Mesenchymal stem cell (in vitro differentiated cells and primary cell): ENCODE measurements at regions not wholly inside any gene's neighbourhood (a gene's known extent, or its start where the extent isn't known, plus 50 kb on each side); places are given as distances from the start of the nearest gene placed in this dataset.

ENCODE experiments used
- DNase-seq: peaks from one replicate; pipeline ENCODE4 v3.0.0-alpha.2; 2013
- H2AFZ ChIP-seq: one replicate; pipeline ENCODE4 v1.6.1; 2013; ENCODE audit warnings: low read depth, mild to moderate bottlenecking, control low read depth, inconsistent platforms, low read length, moderate library complexity
- H2AK5ac ChIP-seq: 2 replicates; pipeline ENCODE4 v1.6.1; 2013; ENCODE audit warnings: low read length, moderate library complexity, mild to moderate bottlenecking, inconsistent platforms; ENCODE audit not compliant: severe bottlenecking
- H2BK120ac ChIP-seq: one replicate; pipeline ENCODE4 v1.6.1; 2013; ENCODE audit warnings: low read depth, mild to moderate bottlenecking, inconsistent platforms, low read length, moderate library complexity
- H2BK12ac ChIP-seq, 2 experiments: one replicate each; pipeline ENCODE4 v1.6.1; 2013; ENCODE audit warnings: inconsistent platforms in 2 of 2, low read length in 2 of 2, mild to moderate bottlenecking in 2 of 2, moderate library complexity in 2 of 2, control low read depth in 1 of 2
- H2BK15ac ChIP-seq: one replicate; pipeline ENCODE4 v1.6.1; 2013; ENCODE audit warnings: mild to moderate bottlenecking, low read depth, inconsistent platforms; ENCODE audit not compliant: poor library complexity, severe bottlenecking
- H2BK5ac ChIP-seq: 2 replicates; pipeline ENCODE4 v1.6.1; 2013; ENCODE audit warnings: low read depth, mild to moderate bottlenecking, low read length, control low read depth, inconsistent platforms; ENCODE audit not compliant: poor library complexity, severe bottlenecking
- H3K14ac ChIP-seq, 2 experiments: one replicate each; pipeline ENCODE4 v1.6.1; 2013; ENCODE audit warnings: inconsistent platforms in 2 of 2, low read length in 2 of 2, control low read depth in 1 of 2, mild to moderate bottlenecking in 1 of 2, moderate library complexity in 1 of 2
- H3K18ac ChIP-seq, 2 experiments: one replicate each; pipeline ENCODE4 v1.6.1; 2013; ENCODE audit warnings: inconsistent platforms in 2 of 2, low read length in 2 of 2, control low read depth in 1 of 2, low read depth in 1 of 2, mild to moderate bottlenecking in 1 of 2
- H3K23ac ChIP-seq, 2 experiments: one replicate each; pipeline ENCODE4 v1.6.1; 2013; ENCODE audit warnings: inconsistent platforms in 2 of 2, low read length in 2 of 2, mild to moderate bottlenecking in 2 of 2, moderate library complexity in 2 of 2, control low read depth in 1 of 2
- H3K27ac ChIP-seq: 2 replicates; pipeline ENCODE4 v1.5.1; 2013; ENCODE audit warnings: mild to moderate bottlenecking, moderate library complexity, low read length, control low read depth, inconsistent platforms; ENCODE audit not compliant: poor library complexity, severe bottlenecking
- H3K27me3 ChIP-seq, 2 experiments: 2 replicates each; pipeline versions ENCODE4 v1.6.1 to v1.7.0; 2013; ENCODE audit warnings: low read length in 2 of 2, mild to moderate bottlenecking in 2 of 2, moderate library complexity in 2 of 2, control low read depth in 1 of 2, inconsistent platforms in 1 of 2; ENCODE audit not compliant: control insufficient read depth in 1 of 2, insufficient read depth in 1 of 2
- H3K36me3 ChIP-seq, 2 experiments: 2 replicates each; pipeline versions ENCODE4 v1.6.1 to v1.7.0; 2013; ENCODE audit warnings: low read length in 2 of 2, control low read depth in 1 of 2, inconsistent platforms in 1 of 2, low read depth in 1 of 2, mild to moderate bottlenecking in 1 of 2; ENCODE audit not compliant: insufficient read depth in 2 of 2, control insufficient read depth in 1 of 2
- H3K4ac ChIP-seq, 2 experiments: one replicate each; pipeline ENCODE4 v1.6.1; 2013; ENCODE audit warnings: inconsistent platforms in 2 of 2, low read length in 2 of 2, mild to moderate bottlenecking in 2 of 2, moderate library complexity in 2 of 2, control low read depth in 1 of 2, low read depth in 1 of 2
- H3K4me1 ChIP-seq: 2 replicates; pipeline ENCODE4 v1.6.1; 2013; ENCODE audit warnings: low read depth, low read length, control low read depth; ENCODE audit not compliant: control insufficient read depth, insufficient read depth
- H3K4me2 ChIP-seq: 2 replicates; pipeline ENCODE4 v1.6.1; 2013; ENCODE audit warnings: low read length, mild to moderate bottlenecking, inconsistent platforms; ENCODE audit not compliant: poor library complexity, severe bottlenecking
- H3K4me3 ChIP-seq, 2 experiments: 2 replicates each; pipeline versions ENCODE4 v1.5.1 to v1.7.0; 2013; ENCODE audit warnings: low read length in 2 of 2, mild to moderate bottlenecking in 2 of 2, control low read depth in 1 of 2, low read depth in 1 of 2; ENCODE audit not compliant: insufficient read depth in 1 of 2
- H3K79me1 ChIP-seq: replicated peaks from 2 replicates; pipeline ENCODE4 v1.6.1; 2013; ENCODE audit warnings: mild to moderate bottlenecking, control low read depth, low read length, inconsistent platforms; ENCODE audit not compliant: poor library complexity, severe bottlenecking
- H3K9ac ChIP-seq: 2 replicates; pipeline ENCODE4 v1.7.0; 2013; ENCODE audit warnings: mild to moderate bottlenecking, low read length, moderate library complexity
- H3K9me3 ChIP-seq: 2 replicates; pipeline ENCODE4 v1.7.0; 2013; ENCODE audit warnings: mild to moderate bottlenecking, low read length; ENCODE audit not compliant: control insufficient read depth
- H4K8ac ChIP-seq: one replicate; pipeline ENCODE4 v1.6.1; 2013; ENCODE audit warnings: inconsistent platforms, mild to moderate bottlenecking, low read length, moderate library complexity
- H4K91ac ChIP-seq: one replicate; pipeline ENCODE4 v1.6.1; 2013; ENCODE audit warnings: mild to moderate bottlenecking, low read length, inconsistent platforms
- WGBS: methylation state at CpG from one replicate; pipeline ENCODE4 v1.1.7; 2013; ENCODE audit warnings: mixed read lengths; 5-methylcytosine and 5-hydroxymethylcytosine counted together

DNA sequence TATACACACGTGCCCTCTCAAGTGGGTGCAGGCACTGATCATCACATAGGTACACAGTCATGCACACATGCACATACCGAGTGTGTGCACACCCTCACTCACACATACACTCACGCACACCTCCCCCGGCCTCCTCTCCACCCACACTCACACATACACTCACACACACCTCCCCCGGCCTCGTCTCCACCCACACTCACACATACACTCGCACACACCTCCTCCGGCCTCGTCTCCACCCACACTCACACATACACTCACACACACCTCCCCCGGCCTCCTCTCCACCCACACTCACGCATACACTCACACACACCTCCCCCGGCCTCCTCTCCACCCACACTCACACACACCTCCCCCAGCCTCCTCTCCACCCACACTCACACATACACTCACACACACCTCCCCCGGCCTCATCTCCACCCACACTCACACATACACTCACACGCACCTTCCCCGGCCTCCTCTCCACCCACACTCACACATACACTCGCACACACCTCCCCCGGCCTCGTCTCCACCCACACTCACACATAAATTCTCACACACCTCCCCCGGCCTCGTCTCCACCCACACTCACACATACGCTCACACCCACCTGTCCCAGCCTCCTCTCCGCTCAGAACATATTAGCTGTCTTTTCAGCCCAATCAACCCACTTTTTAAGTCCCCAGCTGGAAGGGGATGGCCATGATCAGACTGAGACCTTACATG is 105.2 kb upstream of the VSTM2B start:
- H3K9ac ChIP-seq = no peak overlapping the region
- no peaks in the 10 kb centered on the region for H3K36me3 ChIP-seq
- H2BK120ac ChIP-seq = no peak overlapping the region
- H2BK5ac ChIP-seq = no peak overlapping the region
- no peak overlapping the region for H2BK12ac ChIP-seq
- no peaks in the 10 kb centered on the region for H3K79me1 ChIP-seq
- H4K8ac ChIP-seq = no peak overlapping the region
- no peak overlapping the region for H3K4me2 ChIP-seq
- no peaks in the 10 kb centered on the region for H3K4me1 ChIP-seq
- no peak overlapping the region for H2AFZ ChIP-seq
- H3K27me3 ChIP-seq = no peaks in the 10 kb centered on the region
- H3K4ac ChIP-seq = no peak overlapping the region
- no peak overlapping the region for H2BK15ac ChIP-seq
- H3K9me3 ChIP-seq = no peaks in the 10 kb centered on the region
- H3K4me3 ChIP-seq = no peak overlapping the region
- no peak for DNase-seq
- no peak overlapping the region for H2AK5ac ChIP-seq
- no peak overlapping the region for H4K91ac ChIP-seq
- WGBS = 78% methylated on average over 22 of the region's 22 CpGs
- no peak overlapping the region for H3K23ac ChIP-seq
- H3K27ac ChIP-seq = no peak overlapping the region
- no peak overlapping the region for H3K18ac ChIP-seq
- H3K14ac ChIP-seq = no peak overlapping the region

DNA sequence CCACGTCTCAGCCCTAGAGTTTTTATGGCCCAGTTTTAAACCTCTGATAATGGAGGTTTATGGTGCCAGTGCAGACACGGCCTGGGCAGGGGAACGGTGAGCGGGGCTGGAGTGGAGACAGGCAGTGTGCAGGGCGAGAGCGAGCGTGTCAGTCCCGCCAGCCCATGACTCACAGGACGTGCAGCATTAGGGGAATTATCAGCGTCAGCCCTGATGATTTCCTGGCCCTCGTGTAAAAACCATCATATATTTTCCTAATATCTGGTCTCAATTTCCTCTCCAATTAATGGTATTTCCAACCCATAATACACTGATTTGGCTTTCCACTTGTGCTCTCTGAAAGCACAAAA is 104.6 kb upstream of the VSTM2B start:
- H3K9me3 ChIP-seq = no peaks in the 10 kb centered on the region
- no peak overlapping the region for H3K4me3 ChIP-seq
- H2AFZ ChIP-seq = no peak overlapping the region
- no peak overlapping the region for H3K18ac ChIP-seq
- no peaks in the 10 kb centered on the region for H3K36me3 ChIP-seq
- no peak overlapping the region for H3K23ac ChIP-seq
- no peak overlapping the region for H3K9ac ChIP-seq
- no peak overlapping the region for H2BK12ac ChIP-seq
- no peak for DNase-seq
- H3K27ac ChIP-seq = no peak overlapping the region
- H2BK120ac ChIP-seq = no peak overlapping the region
- H3K27me3 ChIP-seq = no peaks in the 10 kb centered on the region
- no peak overlapping the region for H4K91ac ChIP-seq
- H3K14ac ChIP-seq = no peak overlapping the region
- H2BK15ac ChIP-seq = no peak overlapping the region
- H2AK5ac ChIP-seq = no peak overlapping the region
- no peak overlapping the region for H4K8ac ChIP-seq
- no peaks in the 10 kb centered on the region for H3K4me1 ChIP-seq
- no peak overlapping the region for H2BK5ac ChIP-seq
- no peak overlapping the region for H3K4ac ChIP-seq
- 41% methylated on average over 11 of the region's 11 CpGs for WGBS
- H3K79me1 ChIP-seq = no peaks in the 10 kb centered on the region
- no peak overlapping the region for H3K4me2 ChIP-seq

DNA sequence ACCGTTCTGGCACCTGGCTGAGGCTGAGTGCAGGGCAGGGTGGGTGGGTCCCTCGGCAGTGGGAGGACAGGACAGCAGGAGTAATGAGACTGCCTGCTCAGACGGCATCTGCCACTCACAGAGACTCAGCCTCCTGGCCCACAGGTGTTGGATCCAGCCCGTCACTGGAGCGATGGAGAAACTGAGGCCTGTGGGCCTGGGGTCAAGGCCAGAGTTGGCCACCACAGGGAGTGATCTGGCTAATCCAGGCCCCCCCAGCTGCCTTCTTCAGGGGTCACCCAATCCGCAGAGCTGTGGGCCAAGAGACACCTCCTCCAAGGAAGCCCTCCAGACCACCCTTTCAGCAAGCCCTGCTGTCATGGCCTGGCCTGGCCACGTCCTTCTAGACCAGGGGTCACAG is 103.7 kb upstream of the VSTM2B start:
- Histone ChIP-seq H3K18ac (no peak overlapping the region), H4K91ac (no peak overlapping the region), H3K4ac (no peak overlapping the region), H2BK120ac (no peak overlapping the region), H3K27me3 (no peaks in the 10 kb centered on the region), H2BK12ac (no peak overlapping the region), H3K23ac (no peak overlapping the region), H2AFZ (no peak overlapping the region), H3K4me3 (no peak overlapping the region), H3K36me3 (no peaks in the 10 kb centered on the region), H3K4me1 (no peaks in the 10 kb centered on the region), H3K14ac (no peak overlapping the region), H2AK5ac (no peak overlapping the region), H2BK15ac (no peak overlapping the region), H3K27ac (no peak overlapping the region), H2BK5ac (no peak overlapping the region), H3K9me3 (no peaks in the 10 kb centered on the region), H3K9ac (no peak overlapping the region), H3K4me2 (no peak overlapping the region), H4K8ac (no peak overlapping the region), H3K79me1 (no peaks in the 10 kb centered on the region)
- 80% methylated on average over 5 of the region's 7 CpGs for WGBS
- no peak for DNase-seq

DNA sequence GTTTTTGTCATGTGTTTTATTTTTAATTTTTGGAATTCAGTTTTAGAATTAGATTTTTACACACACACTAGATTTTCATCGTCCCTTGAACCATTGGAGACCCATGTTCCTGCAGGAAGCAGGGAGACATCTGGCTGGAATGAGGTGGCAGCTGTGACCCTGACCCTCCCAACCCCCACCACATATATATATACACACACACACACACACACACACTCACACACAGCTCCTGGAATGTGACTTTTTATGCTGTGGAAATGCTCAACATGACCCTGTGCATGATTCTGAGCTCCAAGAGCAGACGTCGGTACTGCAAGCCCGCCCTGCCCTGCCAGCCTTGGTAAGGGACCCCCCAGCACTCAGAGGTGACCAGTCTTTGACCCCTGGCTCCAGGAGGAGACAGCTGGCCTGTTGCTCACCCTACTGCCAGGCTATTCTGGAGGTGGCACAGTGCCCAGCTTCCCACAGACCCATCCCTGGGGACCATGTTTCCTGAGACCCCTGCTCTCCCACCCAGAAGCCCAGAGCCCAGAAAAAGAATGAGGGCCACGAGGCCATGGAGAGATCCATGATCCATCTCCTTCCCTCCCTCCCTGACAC is 103.2 kb upstream of the VSTM2B start:
- Histone ChIP-seq H3K9me3 (no peaks in the 10 kb centered on the region), H3K4me3 (no peak overlapping the region), H2BK12ac (no peak overlapping the region), H2AFZ (no peak overlapping the region), H3K79me1 (no peaks in the 10 kb centered on the region), H3K4me1 (no peaks in the 10 kb centered on the region), H2BK5ac (no peak overlapping the region), H3K18ac (no peak overlapping the region), H3K27me3 (no peaks in the 10 kb centered on the region), H2BK15ac (no peak overlapping the region), H2BK120ac (no peak overlapping the region), H3K4me2 (no peak overlapping the region), H4K8ac (no peak overlapping the region), H2AK5ac (no peak overlapping the region), H4K91ac (no peak overlapping the region), H3K23ac (no peak overlapping the region), H3K4ac (no peak overlapping the region), H3K27ac (no peak overlapping the region), H3K14ac (no peak overlapping the region), H3K9ac (no peak overlapping the region), H3K36me3 (no peaks in the 10 kb centered on the region)
- DNase-seq = no peak
- WGBS = 50% methylated on average over 5 of the region's 5 CpGs
